ENCODE measurements at regions not wholly inside any gene's neighbourhood (a gene's known extent, or its start where the extent isn't known, plus 50 kb on each side); places are given as distances from the start of the nearest gene placed in this dataset.
"Not testable (repeated sequence)": the region's sequence is repeated elsewhere in the genome, so short reads cannot be mapped to it uniquely, and the experiment has no call there.

DNA sequence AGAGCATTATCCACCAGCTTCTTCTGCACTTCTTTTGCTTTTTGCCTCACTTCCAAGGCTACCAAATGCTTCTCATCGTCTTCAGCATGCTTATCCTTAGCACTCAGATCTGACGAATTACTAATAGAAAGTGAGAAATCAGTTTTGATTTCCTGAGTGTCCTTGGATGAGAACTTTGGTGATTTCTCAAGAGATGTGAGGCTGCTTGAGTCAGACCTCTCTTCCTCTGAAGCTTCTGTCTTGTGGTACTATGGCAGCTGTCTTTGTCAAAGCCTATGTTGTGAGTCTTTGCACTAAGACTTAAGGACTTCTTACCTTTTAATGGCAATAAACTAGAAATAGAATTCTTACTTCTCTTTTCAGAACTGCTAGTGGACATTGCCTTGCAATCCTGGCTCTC is 169.9 kb downstream of the CPE start:
- H3K27ac ChIP-seq: no peak overlapping the region
- TF ChIP-seq, protein P1, sequence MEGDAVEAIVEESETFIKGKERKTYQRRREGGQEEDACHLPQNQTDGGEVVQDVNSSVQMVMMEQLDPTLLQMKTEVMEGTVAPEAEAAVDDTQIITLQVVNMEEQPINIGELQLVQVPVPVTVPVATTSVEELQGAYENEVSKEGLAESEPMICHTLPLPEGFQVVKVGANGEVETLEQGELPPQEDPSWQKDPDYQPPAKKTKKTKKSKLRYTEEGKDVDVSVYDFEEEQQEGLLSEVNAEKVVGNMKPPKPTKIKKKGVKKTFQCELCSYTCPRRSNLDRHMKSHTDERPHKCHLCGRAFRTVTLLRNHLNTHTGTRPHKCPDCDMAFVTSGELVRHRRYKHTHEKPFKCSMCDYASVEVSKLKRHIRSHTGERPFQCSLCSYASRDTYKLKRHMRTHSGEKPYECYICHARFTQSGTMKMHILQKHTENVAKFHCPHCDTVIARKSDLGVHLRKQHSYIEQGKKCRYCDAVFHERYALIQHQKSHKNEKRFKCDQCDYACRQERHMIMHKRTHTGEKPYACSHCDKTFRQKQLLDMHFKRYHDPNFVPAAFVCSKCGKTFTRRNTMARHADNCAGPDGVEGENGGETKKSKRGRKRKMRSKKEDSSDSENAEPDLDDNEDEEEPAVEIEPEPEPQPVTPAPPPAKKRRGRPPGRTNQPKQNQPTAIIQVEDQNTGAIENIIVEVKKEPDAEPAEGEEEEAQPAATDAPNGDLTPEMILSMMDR (IDR thresholded peaks at IDR 0.05): no peak
- no peak for TF ChIP-seq ZFX (IDR thresholded peaks at IDR 0.05; ENCODE audit: borderline replicate concordance)

DNA sequence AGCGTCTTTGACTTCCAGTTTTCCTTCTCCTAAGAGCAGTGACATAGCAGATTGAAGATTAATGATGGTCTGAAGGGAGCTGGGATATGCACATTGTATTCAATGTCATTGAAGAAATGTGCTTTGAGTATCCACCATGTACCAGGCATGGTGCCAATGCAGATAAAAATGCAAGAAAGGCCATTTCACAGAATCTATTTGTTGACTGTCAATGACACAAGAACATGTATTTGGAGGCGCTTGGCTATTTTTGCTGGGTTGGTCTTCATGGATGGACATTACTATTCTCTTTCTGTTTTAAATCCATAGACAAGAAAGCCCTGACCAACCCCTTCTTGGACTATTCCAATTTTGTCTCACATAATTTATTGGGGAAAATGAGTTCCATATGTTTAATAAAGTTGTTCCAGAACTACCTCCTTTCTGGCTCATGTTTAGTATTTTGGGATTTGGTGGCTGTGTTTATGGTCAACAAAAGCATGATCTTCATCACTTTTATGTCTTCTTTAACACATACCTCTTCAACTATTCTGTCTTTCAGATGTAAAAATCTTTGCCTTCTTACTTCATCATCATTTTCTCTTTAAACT is 174.5 kb downstream of the CPE start:
- no peak for TF ChIP-seq ZFX (IDR thresholded peaks at IDR 0.05; ENCODE audit: borderline replicate concordance)
- TF ChIP-seq, protein P1 (IDR thresholded peaks at IDR 0.05): no peak

GRCh38 chr4:165555302-165555701 is 176.5 kb downstream of the CPE start:
- H3K27ac ChIP-seq: no peak overlapping the region
- TF ChIP-seq, protein P1 (IDR thresholded peaks at IDR 0.05): no peak
- TF ChIP-seq ZFX (IDR thresholded peaks at IDR 0.05; ENCODE audit: borderline replicate concordance): no peak

More for the DNA sequence above, 174.5 kb downstream of the CPE start:
- no peak overlapping the region for H3K27ac ChIP-seq

DNA sequence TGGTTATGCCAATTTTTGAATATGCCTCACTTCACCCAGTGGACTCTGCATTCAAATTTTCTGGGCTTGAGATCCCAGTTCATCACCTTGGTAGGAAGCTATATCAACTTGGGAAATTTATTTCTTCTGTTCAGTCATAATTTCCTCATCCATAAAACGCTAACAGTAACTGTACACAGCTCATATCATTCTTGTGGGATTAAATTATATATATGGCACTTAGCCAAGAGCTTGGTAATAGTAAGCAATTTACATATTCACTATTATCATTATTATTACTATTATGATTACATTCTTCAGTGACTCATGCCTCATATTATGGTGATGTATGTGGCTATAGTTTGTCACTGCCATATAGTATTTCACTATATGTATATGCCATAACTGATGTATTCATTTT is 177.6 kb downstream of the CPE start:
- H3K27ac ChIP-seq: no peak overlapping the region
- TF ChIP-seq, protein P1 (IDR thresholded peaks at IDR 0.05): no peak
- no peak for TF ChIP-seq ZFX (IDR thresholded peaks at IDR 0.05; ENCODE audit: borderline replicate concordance)

DNA sequence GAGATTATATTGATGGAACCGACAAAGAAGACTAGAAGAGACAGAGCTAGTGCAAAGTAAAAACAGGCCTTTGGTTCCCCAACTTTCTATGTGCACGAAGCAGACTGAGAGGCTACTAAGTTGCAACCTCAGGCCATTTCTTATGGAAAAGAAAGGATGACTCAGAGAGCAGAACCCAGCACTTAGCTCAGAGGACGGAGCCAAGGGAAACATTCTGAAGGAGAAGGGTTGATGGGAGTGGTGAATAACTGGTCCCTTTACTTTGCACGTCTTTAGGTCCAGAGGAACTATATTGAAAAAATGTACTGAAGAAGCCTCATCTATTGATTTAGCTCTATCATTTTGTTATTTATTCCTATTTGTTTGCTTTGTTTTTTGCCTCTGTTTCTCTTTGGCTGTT is 182.1 kb downstream of the CPE start:
- TF ChIP-seq, protein P1 (IDR thresholded peaks at IDR 0.05): no peak
- TF ChIP-seq ZFX (IDR thresholded peaks at IDR 0.05; ENCODE audit: borderline replicate concordance): no peak
- no peak overlapping the region for H3K27ac ChIP-seq

GRCh38 chr4:165563851-165564250 is 185.0 kb downstream of the CPE start:
- H3K27ac ChIP-seq: no peak overlapping the region
- TF ChIP-seq, protein P1 (IDR thresholded peaks at IDR 0.05): no peak
- TF ChIP-seq ZFX (IDR thresholded peaks at IDR 0.05; ENCODE audit: borderline replicate concordance): no peak

DNA sequence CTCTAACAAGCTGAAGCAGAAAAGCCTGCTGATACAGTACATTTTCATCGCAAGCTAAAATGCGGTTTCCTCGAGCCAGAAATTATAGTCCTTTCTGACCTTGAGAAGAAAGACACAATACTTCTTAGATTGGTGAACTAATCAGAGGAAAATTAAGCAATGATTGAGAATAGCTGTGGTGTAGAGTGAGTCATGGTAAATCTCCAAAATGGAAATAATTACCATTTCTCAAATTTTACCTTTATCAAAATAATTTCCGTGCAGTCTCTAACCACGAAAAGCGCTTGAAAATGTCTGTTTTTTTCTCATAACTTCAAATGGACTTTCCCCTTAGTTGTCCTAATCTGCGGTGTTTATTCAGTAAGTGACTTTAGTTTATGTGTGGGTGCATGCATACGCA is 190.2 kb downstream of the CPE start:
- H3K27ac ChIP-seq: no peak overlapping the region
- TF ChIP-seq, protein P1 (IDR thresholded peaks at IDR 0.05): no peak
- TF ChIP-seq ZFX (IDR thresholded peaks at IDR 0.05; ENCODE audit: borderline replicate concordance): no peak

GRCh38 chr4:165571476-165571875 is 192.7 kb downstream of the CPE start:
- not testable (repeated sequence) for H3K27ac ChIP-seq
